K562 (cell line): ENCODE measurements at regions not wholly inside any gene's neighbourhood (a gene's known extent, or its start where the extent isn't known, plus 50 kb on each side); places are given as distances from the start of the nearest gene placed in this dataset.

Experiments
- ATAC-seq: fragments of 200-7000 bp; cut with Tn5 transposase; 3 replicates; pipeline ENCODE4 v1.9.1; 2020; ENCODE audit warnings: moderate library complexity
- BruUV-seq: library from RNA; stranded (reverse); fragments of 400-500 nt; replicated peaks from 2 replicates; lab custom pipeline; 2021; lab: Mats Ljungman, UMichigan
- CTCF ChIA-PET: fragments of 300-600 bp; formaldehyde crosslinking; extraction: SDS; loops from one replicate; lab custom pipeline; 2021; ENCODE audit warnings: low intra/inter-chr PET ratio; lab: Yijun Ruan, JAX
- POLR2A ChIA-PET: fragments of 300-600, 350-650 bp; sonication (Branson Sonifier 250); formaldehyde crosslinking; extraction: SDS; loops from one replicate; lab custom pipeline; 2021; ENCODE audit warnings: antibody characterized with exemption, inconsistent platforms; lab: Yijun Ruan, JAX
- DNase-seq, 4 experiments: peaks; one replicate each; pipeline versions ENCODE4 v3.0.0 to v3.0.0-alpha.2; 2011 to 2018; ENCODE audit warnings: low spot score in 3 of 4, mixed read lengths in 3 of 4; ENCODE audit errors: extremely low read depth in 1 of 4
- FAIRE-seq: peaks from 2 replicates; lab custom pipeline; 2011; peaks lifted over from hg19 to GRCh38; lab: Jason Lieb, UNC
- H2AFZ ChIP-seq: 2 replicates; pipeline ENCODE4 v1.6.0; 2011; ENCODE audit warnings: low read depth, low read length, control low read depth, inconsistent platforms
- H3K27ac ChIP-seq: fragments of 200-600 bp; 3 replicates; pipeline ENCODE4 v1.8.0; 2011; ENCODE audit warnings: low read depth, mild to moderate bottlenecking, control low read depth, inconsistent platforms, low read length, moderate library complexity, mixed read lengths; ENCODE audit errors: extremely low read depth
- H3K27me3 ChIP-seq, 2 experiments: fragments of 300-600 bp in 1 of 2; 2 replicates in 1 of 2; 3 replicates in 1 of 2; pipeline versions ENCODE4 v1.6.0 to v1.8.0; 2011; ENCODE audit warnings: inconsistent platforms in 2 of 2, low read length in 2 of 2, mild to moderate bottlenecking in 1 of 2, mixed read lengths in 1 of 2, moderate library complexity in 1 of 2; ENCODE audit not compliant: control insufficient read depth in 2 of 2, insufficient read depth in 2 of 2
- H3K36me3 ChIP-seq: fragments of 300-600 bp; 3 replicates; pipeline ENCODE4 v1.8.0; 2011; ENCODE audit warnings: mild to moderate bottlenecking, low read length, inconsistent platforms; ENCODE audit not compliant: control insufficient read depth, insufficient read depth
- H3K4me1 ChIP-seq, 2 experiments: fragments of 200-600 bp in 1 of 2; replicated peaks in 1 of 2; 2 replicates in 1 of 2; 3 replicates in 1 of 2; pipeline versions ENCODE4 v1.5.1 to v1.8.0; 2011; ENCODE audit warnings: inconsistent platforms in 2 of 2, low read length in 2 of 2, mild to moderate bottlenecking in 1 of 2, mixed read lengths in 1 of 2, moderate library complexity in 1 of 2; ENCODE audit not compliant: control insufficient read depth in 2 of 2, insufficient read depth in 2 of 2
- H3K4me2 ChIP-seq: 2 replicates; pipeline ENCODE4 v1.6.1; 2011; ENCODE audit warnings: low read length, control low read depth, inconsistent platforms, mixed read lengths; ENCODE audit not compliant: insufficient read depth
- H3K4me3 ChIP-seq: fragments of 200-600 bp; sonication (generic), shearing (Covaris generic); 2 replicates; pipeline ENCODE4 v1.5.1; 2016; ENCODE audit warnings: control low read depth, inconsistent platforms
- H3K79me2 ChIP-seq: fragments of 200-600 bp; 3 replicates; pipeline ENCODE4 v1.8.0; 2011; ENCODE audit warnings: low read length, inconsistent platforms; ENCODE audit not compliant: control insufficient read depth, insufficient read depth
- H3K9ac ChIP-seq, 2 experiments: 2 replicates each; pipeline versions ENCODE4 v1.6.0 to v1.6.1; 2011; ENCODE audit warnings: low read depth in 2 of 2, low read length in 2 of 2, control low read depth in 1 of 2, inconsistent platforms in 1 of 2, mild to moderate bottlenecking in 1 of 2, mixed read lengths in 1 of 2; ENCODE audit not compliant: insufficient read depth in 1 of 2
- H3K9me1 ChIP-seq: one replicate; pipeline ENCODE4 v1.6.0; 2011; ENCODE audit warnings: inconsistent platforms, mild to moderate bottlenecking, low read length, moderate library complexity; ENCODE audit not compliant: control insufficient read depth, insufficient read depth
- H3K9me3 ChIP-seq: replicated peaks from 2 replicates; pipeline ENCODE4 v1.5.1; 2011; ENCODE audit warnings: low read depth, low read length, inconsistent platforms; ENCODE audit not compliant: control insufficient read depth, insufficient read depth
- H4K20me1 ChIP-seq: replicated peaks from 2 replicates; pipeline ENCODE4 v1.6.1; 2011; ENCODE audit warnings: low read length, inconsistent platforms, mixed read lengths; ENCODE audit not compliant: control insufficient read depth, insufficient read depth
- COPS2 ChIP-seq: fragments of 450-650 bp; conservative IDR thresholded peaks from 2 replicates; pipeline ENCODE4 v1.6.1; 2016; ENCODE audit warnings: mild to moderate bottlenecking, moderate library complexity
- FOXJ2 ChIP-seq: fragments of 200-800 bp; sonication (Bioruptor generic); IDR thresholded peaks from 2 replicates; pipeline ENCODE4 v1.6.1; 2016; ENCODE audit warnings: missing genetic modification characterization, missing compliant biosample characterization
- JUNB ChIP-seq: fragments of 450-650 bp; formaldehyde crosslinking; conservative IDR thresholded peaks from 2 replicates; pipeline ENCODE4 v1.4.0; 2020; ENCODE audit warnings: mild to moderate bottlenecking
- L3MBTL2 ChIP-seq: fragments of 450-650 bp; IDR thresholded peaks from 2 replicates; pipeline ENCODE4 v1.6.1; 2016; ENCODE audit warnings: mild to moderate bottlenecking, moderate library complexity
- RUNX1 ChIP-seq: sonication (generic); IDR thresholded peaks from 2 replicates; pipeline ENCODE4 v1.6.1; 2016; ENCODE audit warnings: antibody characterized with exemption, low read depth
- YY1 ChIP-seq, 3 experiments: IDR thresholded peaks; 2 replicates each; pipeline ENCODE4 v1.6.1; 2011; ENCODE audit warnings: low read length in 2 of 3, mild to moderate bottlenecking in 2 of 3, moderate library complexity in 2 of 3, borderline replicate concordance in 1 of 3, control low read depth in 1 of 3, low read depth in 1 of 3; ENCODE audit not compliant: insufficient read depth in 3 of 3, insufficient replicate concordance in 2 of 3, control insufficient read depth in 1 of 3, insufficient read length in 1 of 3; ENCODE audit errors: extremely low read depth in 1 of 3
- WGBS: fragments of 100-300 bp; shearing (Covaris generic); methylation state at CpG from one replicate; pipeline ENCODE4 v1.1.6; 2016; ENCODE audit warnings: low coverage, mixed read lengths; ENCODE audit not compliant: insufficient coverage; ENCODE audit errors: missing lambda C conversion rate; 5-methylcytosine and 5-hydroxymethylcytosine counted together
- in situ Hi-C: fragments of 300-500 bp; cut with MboI; formaldehyde crosslinking; loops from 4 replicates; pipeline ENCODE4 v1.15.0; 2018; ENCODE audit warnings: inconsistent platforms, mixed read lengths
- intact Hi-C: fragments of 100-400 bp; cut with micrococcal nuclease; formaldehyde crosslinking; loops from 2 replicates; pipeline ENCODE4 v1.14.2; 2022
- TF ChIP-seq, protein P1 (sequence below): conservative IDR thresholded peaks from 2 replicates; pipeline ENCODE4 v1.6.1; 2011; ENCODE audit warnings: low read depth, mild to moderate bottlenecking, low read length; ENCODE audit not compliant: control insufficient read depth
- TF ChIP-seq, protein P2 (sequence below): fragments of 200-800 bp; sonication (Bioruptor generic); IDR thresholded peaks from 2 replicates; pipeline ENCODE4 v1.6.1; 2017; ENCODE audit warnings: missing genetic modification characterization, missing compliant biosample characterization
- TF ChIP-seq, protein P3 (sequence below), 3 experiments: IDR thresholded peaks in 2 of 3; conservative IDR thresholded peaks in 1 of 3; 2 replicates each; pipeline ENCODE4 v1.5.1; 2011 to 2012; ENCODE audit warnings: low read length in 3 of 3, mild to moderate bottlenecking in 3 of 3, control low read depth in 2 of 3, improper control_type of control experiment in 1 of 3, inconsistent platforms in 1 of 3, low read depth in 1 of 3, mixed read lengths in 1 of 3, moderate library complexity in 1 of 3; ENCODE audit not compliant: insufficient read depth in 2 of 3

DNA sequence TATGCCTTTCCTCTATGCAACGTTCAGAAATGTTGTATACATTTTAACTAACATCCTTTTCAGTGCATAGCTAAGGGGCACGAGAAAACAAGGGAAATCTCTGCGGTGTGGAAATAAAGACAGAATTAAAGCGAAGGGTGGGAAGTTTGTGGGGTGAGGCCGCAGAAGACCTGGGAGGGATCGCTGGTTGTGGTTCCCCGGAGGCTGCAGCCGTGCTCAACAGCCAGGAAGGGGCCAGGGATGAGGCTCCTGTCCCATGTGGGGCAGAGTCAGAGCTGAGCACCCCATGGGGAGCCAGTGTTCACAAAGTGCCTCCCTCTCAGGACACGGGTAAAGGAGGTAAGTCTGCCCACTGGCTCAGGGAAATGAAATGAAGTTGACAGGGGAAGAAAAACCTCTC is 67.5 kb downstream of the MYEOV start (continued):
- TF ChIP-seq, protein P1, sequence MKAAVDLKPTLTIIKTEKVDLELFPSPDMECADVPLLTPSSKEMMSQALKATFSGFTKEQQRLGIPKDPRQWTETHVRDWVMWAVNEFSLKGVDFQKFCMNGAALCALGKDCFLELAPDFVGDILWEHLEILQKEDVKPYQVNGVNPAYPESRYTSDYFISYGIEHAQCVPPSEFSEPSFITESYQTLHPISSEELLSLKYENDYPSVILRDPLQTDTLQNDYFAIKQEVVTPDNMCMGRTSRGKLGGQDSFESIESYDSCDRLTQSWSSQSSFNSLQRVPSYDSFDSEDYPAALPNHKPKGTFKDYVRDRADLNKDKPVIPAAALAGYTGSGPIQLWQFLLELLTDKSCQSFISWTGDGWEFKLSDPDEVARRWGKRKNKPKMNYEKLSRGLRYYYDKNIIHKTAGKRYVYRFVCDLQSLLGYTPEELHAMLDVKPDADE: no peak
- TF ChIP-seq L3MBTL2 (no peak), RUNX1 (no peak), COPS2 (no peak), JUNB (CRISPR knock-in tag) (no peak)

GRCh38 chr11:69362315-69362714 is 68.4 kb downstream of the MYEOV start:
- Histone ChIP-seq H3K79me2 (no peaks in the 10 kb centered on the region), H3K4me3 (no peak overlapping the region), H3K9me3 (peaks cover 7% of the 10 kb centered on the region; the same call in 1 of the 2 replicates), H3K27ac (no peak overlapping the region), H2AFZ (0 out of 2 replicates have a peak overlapping the region, but pooled peaks have one; percentile 3), H3K27me3 (no peaks in the 10 kb centered on the region), H3K36me3 (no peaks in the 10 kb centered on the region; the same call in 2 of the 3 replicates), H3K9me1 (no peaks in the 10 kb centered on the region), H3K4me1 (peaks cover 0 to 11% of the 10 kb centered on the region in 2 experiments; a peak in 4 of 5 replicates), H4K20me1 (no peaks in the 10 kb centered on the region)
- POLR2A ChIA-PET: interaction anchor here (0.5 to 0.6 kb wide), 2 partner anchors 268 to 540 kb away, joined by 3 to 4 read pairs; no protein-coding TSS in a partner anchor
- FAIRE-seq (no peak), DNase-seq (no peak)
- CTCF ChIA-PET: no interaction called here
- intact Hi-C loops: loop anchor here (10.0 kb wide), 1 partner anchor 68 kb away; the partner anchor contains the start of gene MYEOV
- no TSS peak for BruUV-seq
- 20% methylated on average over 3 of the region's 3 CpGs for WGBS
- TF ChIP-seq, protein P2, sequence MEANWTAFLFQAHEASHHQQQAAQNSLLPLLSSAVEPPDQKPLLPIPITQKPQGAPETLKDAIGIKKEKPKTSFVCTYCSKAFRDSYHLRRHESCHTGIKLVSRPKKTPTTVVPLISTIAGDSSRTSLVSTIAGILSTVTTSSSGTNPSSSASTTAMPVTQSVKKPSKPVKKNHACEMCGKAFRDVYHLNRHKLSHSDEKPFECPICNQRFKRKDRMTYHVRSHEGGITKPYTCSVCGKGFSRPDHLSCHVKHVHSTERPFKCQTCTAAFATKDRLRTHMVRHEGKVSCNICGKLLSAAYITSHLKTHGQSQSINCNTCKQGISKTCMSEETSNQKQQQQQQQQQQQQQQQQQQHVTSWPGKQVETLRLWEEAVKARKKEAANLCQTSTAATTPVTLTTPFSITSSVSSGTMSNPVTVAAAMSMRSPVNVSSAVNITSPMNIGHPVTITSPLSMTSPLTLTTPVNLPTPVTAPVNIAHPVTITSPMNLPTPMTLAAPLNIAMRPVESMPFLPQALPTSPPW (CRISPR knock-in tag): peak; percentile 32; the same call in 1 of the 2 replicates
- TF ChIP-seq FOXJ2: no peak
- peak in 1 of 3 experiments; percentile 12 for TF ChIP-seq YY1 (IDR thresholded peaks at IDR 0.05; ENCODE audit: borderline replicate concordance in 1 of 3, control insufficient read depth in 1 of 3, extremely low read depth in 1 of 3, insufficient read depth in 3 of 3, insufficient read length in 1 of 3, insufficient replicate concordance in 2 of 3, low read depth in 1 of 3, low read length in 2 of 3)
- TF ChIP-seq, protein P3, sequence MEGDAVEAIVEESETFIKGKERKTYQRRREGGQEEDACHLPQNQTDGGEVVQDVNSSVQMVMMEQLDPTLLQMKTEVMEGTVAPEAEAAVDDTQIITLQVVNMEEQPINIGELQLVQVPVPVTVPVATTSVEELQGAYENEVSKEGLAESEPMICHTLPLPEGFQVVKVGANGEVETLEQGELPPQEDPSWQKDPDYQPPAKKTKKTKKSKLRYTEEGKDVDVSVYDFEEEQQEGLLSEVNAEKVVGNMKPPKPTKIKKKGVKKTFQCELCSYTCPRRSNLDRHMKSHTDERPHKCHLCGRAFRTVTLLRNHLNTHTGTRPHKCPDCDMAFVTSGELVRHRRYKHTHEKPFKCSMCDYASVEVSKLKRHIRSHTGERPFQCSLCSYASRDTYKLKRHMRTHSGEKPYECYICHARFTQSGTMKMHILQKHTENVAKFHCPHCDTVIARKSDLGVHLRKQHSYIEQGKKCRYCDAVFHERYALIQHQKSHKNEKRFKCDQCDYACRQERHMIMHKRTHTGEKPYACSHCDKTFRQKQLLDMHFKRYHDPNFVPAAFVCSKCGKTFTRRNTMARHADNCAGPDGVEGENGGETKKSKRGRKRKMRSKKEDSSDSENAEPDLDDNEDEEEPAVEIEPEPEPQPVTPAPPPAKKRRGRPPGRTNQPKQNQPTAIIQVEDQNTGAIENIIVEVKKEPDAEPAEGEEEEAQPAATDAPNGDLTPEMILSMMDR (IDR thresholded peaks at IDR 0.05 in 2 of 3, conservative IDR thresholded peaks at IDR 0.05 in 1 of 3; ENCODE audit: insufficient read depth in 2 of 3, low read depth in 1 of 3, low read length in 3 of 3): peak in 1 of 3 experiments; percentile 7; a peak in 1 of 6 replicates
- TF ChIP-seq, all 486 proteins: peak for 3
- Histone ChIP-seq H3K9ac (no peak overlapping the region), H3K4me2 (no peak overlapping the region)
- peak; percentile 59; the same call in 2 of the 3 replicates for ATAC-seq
- in situ Hi-C loops: no loop called here
